Esophagus muscularis mucosa (tissue), 4 donors: ENCODE measurements at regions not wholly inside any gene's neighbourhood (a gene's known extent, or its start where the extent isn't known, plus 50 kb on each side); places are given as distances from the start of the nearest gene placed in this dataset.

ENCODE experiments used
- DNase-seq: peaks from one replicate; pipeline ENCODE4 v3.0.0-alpha.2; 2017; ENCODE audit errors: extremely low spot score
- H3K27ac ChIP-seq, 4 donors: fragments of 200-600 bp; sonication (generic); replicated peaks in 1 of 4; 1 replicate in 3 of 4; 2 replicates in 1 of 4; pipeline ENCODE4 v1.5.1; 2016 to 2019; ENCODE audit warnings: mild to moderate bottlenecking in 1 of 4
- H3K27me3 ChIP-seq, 4 donors: fragments of 200-600 bp; sonication (generic); one replicate each; pipeline versions ENCODE4 v1.5.1 to v1.6.0; 2016 to 2019
- H3K36me3 ChIP-seq, 4 donors: fragments of 200-600 bp; sonication (generic); one replicate each; pipeline ENCODE4 v1.5.1; 2016 to 2019
- H3K4me1 ChIP-seq, 4 donors: fragments of 200-600 bp; sonication (generic); one replicate each; pipeline ENCODE4 v1.5.1; 2016 to 2019
- H3K4me3 ChIP-seq, 4 donors: fragments of 200-600 bp; sonication (generic); 1 replicate in 2 of 4; 2 replicates in 2 of 4; pipeline ENCODE4 v1.5.1; 2016 to 2019; ENCODE audit warnings: mild to moderate bottlenecking in 4 of 4, moderate library complexity in 1 of 4
- H3K9me3 ChIP-seq, 4 donors: fragments of 200-600 bp; sonication (generic); 1 replicate in 3 of 4; 2 replicates in 1 of 4; pipeline ENCODE4 v1.5.1; 2016 to 2019
- EP300 ChIP-seq: sonication (generic); formaldehyde crosslinking; IDR thresholded peaks from one replicate; pipeline ENCODE4 v1.6.1; 2017; ENCODE audit warnings: antibody characterized with exemption
- POLR2A ChIP-seq: fragments of 450-650 bp; IDR thresholded peaks from one replicate; pipeline ENCODE4 v1.6.1; 2017; ENCODE audit warnings: antibody characterized with exemption, moderate library complexity, mild to moderate bottlenecking, low read depth
- POLR2AphosphoS5 ChIP-seq, 2 donors: sonication (generic); formaldehyde crosslinking; IDR thresholded peaks; one replicate each; pipeline ENCODE4 v1.6.1; 2017; ENCODE audit warnings: antibody characterized with exemption in 2 of 2
- WGBS: methylation state at CpG from one replicate; pipeline ENCODE4 v1.1.5; 2018; 5-methylcytosine and 5-hydroxymethylcytosine counted together
- intact Hi-C: fragments of 100-400 bp; cut with DNase I; formaldehyde crosslinking; loops from one replicate; pipeline ENCODE4 v1.15.1; 2023
- TF ChIP-seq, protein P1 (sequence below), 3 experiments: fragments of 200-600 bp in 2 of 3; fragments of 450-650 bp in 1 of 3; sonication (generic) in 2 of 3; IDR thresholded peaks; one replicate each; pipeline ENCODE4 v1.5.1; 2017 to 2019; ENCODE audit warnings: antibody characterized with exemption in 3 of 3, mild to moderate bottlenecking in 2 of 3, moderate library complexity in 1 of 3

GRCh38 chr1:22347854-22348760 lies 103.5 kb upstream of the ZBTB40 start:
- no peak for DNase-seq
- whole genome bisulfite sequencing: 71% methylated on average over 16 of the region's 16 CpGs
- intact Hi-C loops: no loop called here
- no peak overlapping the region for H3K27ac ChIP-seq
- no peaks in the 10 kb centered on the region for H3K36me3 ChIP-seq
- H3K27me3 ChIP-seq: peaks cover 0 to 98% (median 37%) of the 10 kb centered on the region in 4 donors
- H3K9me3 ChIP-seq: no peaks in the 10 kb centered on the region
- TF ChIP-seq POLR2AphosphoS5 (IDR thresholded peaks at IDR 0.05) (no peak), POLR2A (no peak), EP300 (no peak)
- TF ChIP-seq, protein P1, sequence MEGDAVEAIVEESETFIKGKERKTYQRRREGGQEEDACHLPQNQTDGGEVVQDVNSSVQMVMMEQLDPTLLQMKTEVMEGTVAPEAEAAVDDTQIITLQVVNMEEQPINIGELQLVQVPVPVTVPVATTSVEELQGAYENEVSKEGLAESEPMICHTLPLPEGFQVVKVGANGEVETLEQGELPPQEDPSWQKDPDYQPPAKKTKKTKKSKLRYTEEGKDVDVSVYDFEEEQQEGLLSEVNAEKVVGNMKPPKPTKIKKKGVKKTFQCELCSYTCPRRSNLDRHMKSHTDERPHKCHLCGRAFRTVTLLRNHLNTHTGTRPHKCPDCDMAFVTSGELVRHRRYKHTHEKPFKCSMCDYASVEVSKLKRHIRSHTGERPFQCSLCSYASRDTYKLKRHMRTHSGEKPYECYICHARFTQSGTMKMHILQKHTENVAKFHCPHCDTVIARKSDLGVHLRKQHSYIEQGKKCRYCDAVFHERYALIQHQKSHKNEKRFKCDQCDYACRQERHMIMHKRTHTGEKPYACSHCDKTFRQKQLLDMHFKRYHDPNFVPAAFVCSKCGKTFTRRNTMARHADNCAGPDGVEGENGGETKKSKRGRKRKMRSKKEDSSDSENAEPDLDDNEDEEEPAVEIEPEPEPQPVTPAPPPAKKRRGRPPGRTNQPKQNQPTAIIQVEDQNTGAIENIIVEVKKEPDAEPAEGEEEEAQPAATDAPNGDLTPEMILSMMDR (IDR thresholded peaks at IDR 0.05): no peak
- H3K4me1 ChIP-seq: peaks cover 0 to 34% (median 28%) of the 10 kb centered on the region in 4 donors
- no peak overlapping the region for H3K4me3 ChIP-seq

DNA sequence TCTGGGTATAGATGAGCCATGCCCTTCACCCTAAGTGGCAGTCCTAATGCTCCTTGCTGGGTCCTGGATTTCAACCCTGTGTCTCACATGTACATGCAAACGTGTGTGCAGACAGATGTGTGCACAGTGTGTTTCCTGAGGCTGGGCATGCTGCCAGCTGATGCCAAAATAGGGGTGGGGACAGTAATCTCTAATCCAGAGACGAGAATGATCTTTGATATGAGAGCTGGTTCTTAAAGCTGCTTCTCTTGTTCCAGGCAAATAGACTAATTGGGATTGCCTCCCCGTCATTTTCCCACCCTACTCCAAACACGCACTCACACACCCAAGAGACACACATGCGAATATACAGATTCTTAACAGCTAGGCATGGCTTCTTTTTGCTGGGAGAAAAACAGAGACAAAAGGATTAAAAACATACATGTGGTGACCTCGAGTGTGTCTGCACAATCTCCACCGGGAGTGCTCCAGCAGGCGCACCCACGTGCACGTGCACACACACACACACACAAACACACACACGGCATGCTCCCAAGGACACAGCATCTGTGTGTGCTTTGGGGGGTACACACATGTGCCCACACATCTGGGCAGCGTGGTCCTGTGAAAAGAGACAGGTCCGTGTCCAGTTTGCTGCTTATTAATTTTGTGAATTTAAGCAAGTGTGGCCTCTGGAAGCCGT lies 102.1 kb upstream of the ZBTB40 start:
- TF ChIP-seq POLR2AphosphoS5 (IDR thresholded peaks at IDR 0.05) (no peak), POLR2A (no peak), EP300 (no peak)
- TF ChIP-seq, protein P1 (IDR thresholded peaks at IDR 0.05): no peak
- intact Hi-C loops: no loop called here
- WGBS: 47% methylated on average over 14 of the region's 14 CpGs
- Histone ChIP-seq H3K4me1 (peaks cover 0 to 20% (median 18%) of the 10 kb centered on the region in 4 donors), H3K36me3 (no peaks in the 10 kb centered on the region), H3K4me3 (no peak overlapping the region), H3K9me3 (no peaks in the 10 kb centered on the region), H3K27ac (no peak overlapping the region), H3K27me3 (peaks cover 0 to 97% (median 45%) of the 10 kb centered on the region in 4 donors)
- DNase-seq: no peak

- Histone ChIP-seq H3K4me1 (peaks cover 0 to 20% (median 18%) of the 10 kb centered on the region in 4 donors), H3K9me3 (no peaks in the 10 kb centered on the region), H3K4me3 (no peak overlapping the region), H3K27ac (no peak overlapping the region), H3K27me3 (peaks cover 0 to 97% (median 50%) of the 10 kb centered on the region in 4 donors), H3K36me3 (no peaks in the 10 kb centered on the region)
- WGBS: 22% methylated on average over 19 of the region's 22 CpGs
- no peak for DNase-seq
- no peak for TF ChIP-seq EP300
- TF ChIP-seq POLR2A: no peak
- TF ChIP-seq, protein P1 (IDR thresholded peaks at IDR 0.05): no peak
- TF ChIP-seq POLR2AphosphoS5 (IDR thresholded peaks at IDR 0.05): no peak
- intact Hi-C loops: no loop called here
Measured at GRCh38 chr1:22350171-22350923, 101.3 kb upstream of the ZBTB40 start.

- intact Hi-C loops: no loop called here
- no peaks in the 10 kb centered on the region for H3K9me3 ChIP-seq
- H3K4me3 ChIP-seq: no peak overlapping the region
- H3K27ac ChIP-seq: no peak overlapping the region
- TF ChIP-seq POLR2AphosphoS5 (IDR thresholded peaks at IDR 0.05) (no peak), EP300 (no peak), POLR2A (no peak)
- TF ChIP-seq, protein P1 (IDR thresholded peaks at IDR 0.05): no peak
- WGBS: 33% methylated on average over 26 of the region's 28 CpGs
- H3K4me1 ChIP-seq: peaks cover 0 to 20% (median 18%) of the 10 kb centered on the region in 4 donors
- H3K27me3 ChIP-seq: peaks cover 0 to 97% (median 50%) of the 10 kb centered on the region in 4 donors
- no peak for DNase-seq
- no peaks in the 10 kb centered on the region for H3K36me3 ChIP-seq
Measured at GRCh38 chr1:22350924-22351767, 100.5 kb upstream of the ZBTB40 start.
